H1 (cell line): ENCODE measurements at regions not wholly inside any gene's neighbourhood (a gene's known extent, or its start where the extent isn't known, plus 50 kb on each side); places are given as distances from the start of the nearest gene placed in this dataset.

ENCODE experiments used
- CTCF ChIA-PET: fragments of 300-600 bp; sonication (Branson Sonifier 250); formaldehyde crosslinking; loops from one replicate; lab custom pipeline; 2021; ENCODE audit not compliant: partially characterized antibody; lab: Charles Lee
- POLR2A ChIA-PET: fragments of 300-600 bp; sonication (Branson Sonifier 250); formaldehyde crosslinking; loops from one replicate; lab custom pipeline; 2021; ENCODE audit warnings: inconsistent platforms; ENCODE audit not compliant: partially characterized antibody; lab: Charles Lee
- DNase-seq, 2 experiments: peaks; one replicate each; pipeline versions ENCODE4 v3.0.0 to v3.0.0-alpha.2; 2010 to 2022; ENCODE audit warnings: low spot score in 2 of 2, low read depth in 1 of 2, mixed read lengths in 1 of 2
- FAIRE-seq: peaks from 2 replicates; lab custom pipeline; 2011; peaks lifted over from hg19 to GRCh38; lab: Jason Lieb, UNC
- H2AFZ ChIP-seq: 2 replicates; pipeline ENCODE4 v1.8.1; 2012; ENCODE audit warnings: low read length, inconsistent platforms
- H2AK5ac ChIP-seq: 2 replicates; pipeline ENCODE4 v1.6.1; 2013; ENCODE audit warnings: low read depth, low read length
- H2BK120ac ChIP-seq: replicated peaks from 2 replicates; pipeline ENCODE3; 2013; ENCODE audit warnings: low read depth, low read length, inconsistent platforms
- H2BK12ac ChIP-seq: 2 replicates; pipeline ENCODE4 v1.6.1; 2013; ENCODE audit warnings: low read depth, low read length
- H2BK15ac ChIP-seq: 2 replicates; pipeline ENCODE4 v1.6.1; 2013; ENCODE audit warnings: low read length
- H2BK20ac ChIP-seq: 2 replicates; pipeline ENCODE4 v1.6.1; 2013; ENCODE audit warnings: low read length
- H2BK5ac ChIP-seq: 2 replicates; pipeline ENCODE4 v1.6.1; 2013; ENCODE audit warnings: low read depth, low read length
- H3K14ac ChIP-seq: 2 replicates; pipeline ENCODE4 v1.6.1; 2013; ENCODE audit warnings: inconsistent platforms; ENCODE audit not compliant: insufficient read length
- H3K18ac ChIP-seq: 2 replicates; pipeline ENCODE4 v1.6.1; 2013; ENCODE audit warnings: low read length; ENCODE audit errors: extremely low read depth
- H3K23ac ChIP-seq: 2 replicates; pipeline ENCODE4 v1.6.1; 2013; ENCODE audit warnings: inconsistent platforms; ENCODE audit not compliant: insufficient read length
- H3K23me2 ChIP-seq: 2 replicates; pipeline ENCODE4 v1.6.1; 2013; ENCODE audit warnings: low read depth, low read length
- H3K27ac ChIP-seq: 2 replicates; pipeline ENCODE4 v1.6.1; 2011; ENCODE audit warnings: low read depth, low read length, inconsistent platforms
- H3K27me3 ChIP-seq, 4 experiments: replicated peaks in 1 of 4; 1 replicate in 1 of 4; 2 replicates in 3 of 4; pipeline versions ENCODE4 v1.6.1 to v1.8.1; 2011 to 2013; ENCODE audit warnings: low read length in 3 of 4, mild to moderate bottlenecking in 3 of 4, inconsistent platforms in 2 of 4, mixed read lengths in 2 of 4, moderate library complexity in 1 of 4; ENCODE audit not compliant: control insufficient read depth in 3 of 4, insufficient read depth in 3 of 4; ENCODE audit errors: extremely low read depth in 1 of 4
- H3K36me3 ChIP-seq, 4 experiments: 2 replicates each; pipeline versions ENCODE4 v1.6.1 to v1.8.1; 2011 to 2013; ENCODE audit warnings: mild to moderate bottlenecking in 4 of 4, low read length in 3 of 4, moderate library complexity in 2 of 4, control low read depth in 1 of 4, inconsistent platforms in 1 of 4; ENCODE audit not compliant: insufficient read depth in 4 of 4, control insufficient read depth in 2 of 4
- H3K4ac ChIP-seq: replicated peaks from 2 replicates; pipeline ENCODE3; 2013; ENCODE audit warnings: low read length, low read depth, mixed read lengths, inconsistent platforms; ENCODE audit not compliant: insufficient read length
- H3K4me1 ChIP-seq, 4 experiments: replicated peaks in 1 of 4; 1 replicate in 1 of 4; 2 replicates in 3 of 4; pipeline versions ENCODE4 v1.6.1 to v1.8.1; 2011 to 2013; ENCODE audit warnings: low read length in 3 of 4, inconsistent platforms in 2 of 4, mixed read lengths in 1 of 4; ENCODE audit not compliant: insufficient read depth in 4 of 4, control insufficient read depth in 3 of 4
- H3K4me2 ChIP-seq, 2 experiments: 2 replicates each; pipeline versions ENCODE4 v1.6.1 to v1.8.1; 2011 to 2013; ENCODE audit warnings: low read depth in 2 of 2, low read length in 2 of 2, control low read depth in 1 of 2, inconsistent platforms in 1 of 2, mild to moderate bottlenecking in 1 of 2; ENCODE audit not compliant: insufficient read depth in 1 of 2
- H3K4me3 ChIP-seq, 4 experiments: fragments of 200-600, 300-600 bp in 1 of 4; sonication (generic), shearing (Covaris generic), sonication (Bioruptor Twin) in 1 of 4; 2 replicates each; pipeline versions ENCODE4 v1.5.1 to v1.8.1; 2011 to 2016; ENCODE audit warnings: low read length in 4 of 4, low read depth in 3 of 4, control low read depth in 2 of 4, inconsistent platforms in 2 of 4, mild to moderate bottlenecking in 2 of 4, mixed read lengths in 1 of 4, moderate library complexity in 1 of 4; ENCODE audit not compliant: insufficient read depth in 2 of 4; ENCODE audit errors: extremely low read depth in 1 of 4
- H3K56ac ChIP-seq: replicated peaks from 2 replicates; pipeline ENCODE3; 2013; ENCODE audit warnings: low read depth, mild to moderate bottlenecking, mixed read lengths, low read length, inconsistent platforms; ENCODE audit not compliant: insufficient read length
- H3K79me1 ChIP-seq: 2 replicates; pipeline ENCODE4 v1.6.1; 2013; ENCODE audit warnings: low read depth, low read length, control low read depth
- H3K79me2 ChIP-seq, 2 experiments: 2 replicates each; pipeline versions ENCODE4 v1.6.1 to v1.8.1; 2012 to 2013; ENCODE audit warnings: low read length in 2 of 2, mild to moderate bottlenecking in 2 of 2, inconsistent platforms in 1 of 2; ENCODE audit not compliant: insufficient read depth in 2 of 2, control insufficient read depth in 1 of 2
- H3K9ac ChIP-seq, 4 experiments: replicated peaks in 1 of 4; 1 replicate in 1 of 4; 2 replicates in 3 of 4; pipeline versions ENCODE4 v1.6.1 to v1.8.1; 2011 to 2013; ENCODE audit warnings: low read depth in 3 of 4, low read length in 3 of 4, control low read depth in 2 of 4, mild to moderate bottlenecking in 2 of 4, moderate library complexity in 2 of 4, inconsistent platforms in 1 of 4; ENCODE audit errors: extremely low read depth in 1 of 4
- H3K9me3 ChIP-seq, 2 experiments: 2 replicates each; pipeline versions ENCODE4 v1.6.1 to v1.8.1; 2012 to 2013; ENCODE audit warnings: mild to moderate bottlenecking in 2 of 2, moderate library complexity in 2 of 2, control low read depth in 1 of 2, inconsistent platforms in 1 of 2, low read depth in 1 of 2, low read length in 1 of 2, mixed read lengths in 1 of 2; ENCODE audit not compliant: insufficient read depth in 2 of 2
- H4K20me1 ChIP-seq, 2 experiments: replicated peaks in 1 of 2; 2 replicates each; pipeline versions ENCODE3 to v1.8.1; 2011 to 2013; ENCODE audit warnings: inconsistent platforms in 2 of 2, low read length in 2 of 2, mild to moderate bottlenecking in 1 of 2; ENCODE audit not compliant: insufficient read depth in 2 of 2, control insufficient read depth in 1 of 2
- H4K5ac ChIP-seq: 2 replicates; pipeline ENCODE4 v1.6.1; 2013; ENCODE audit warnings: low read length, low read depth, mixed read lengths, inconsistent platforms; ENCODE audit not compliant: insufficient read length
- H4K8ac ChIP-seq: 2 replicates; pipeline ENCODE4 v1.8.0; 2013; ENCODE audit warnings: mild to moderate bottlenecking, moderate library complexity, low read length, inconsistent platforms; ENCODE audit not compliant: insufficient read depth; ENCODE audit errors: extremely low read depth
- H4K91ac ChIP-seq: replicated peaks from 2 replicates; pipeline ENCODE3; 2013; ENCODE audit warnings: low read length, mixed read lengths, inconsistent platforms; ENCODE audit not compliant: insufficient read length
- BACH1 ChIP-seq: IDR thresholded peaks from 2 replicates; pipeline ENCODE4 v1.6.1; 2012; ENCODE audit warnings: low read length, improper control_type of control experiment
- BRCA1 ChIP-seq: IDR thresholded peaks from 2 replicates; pipeline ENCODE4 v1.6.1; 2012; ENCODE audit warnings: low read depth, low read length, improper control_type of control experiment
- EP300 ChIP-seq, 2 experiments: IDR thresholded peaks; 1 replicate in 1 of 2; 2 replicates in 1 of 2; pipeline ENCODE4 v1.6.1; 2011 to 2012; ENCODE audit warnings: low read depth in 2 of 2, low read length in 2 of 2, mild to moderate bottlenecking in 2 of 2, borderline replicate concordance in 1 of 2, inconsistent platforms in 1 of 2, moderate library complexity in 1 of 2
- JUND ChIP-seq: IDR thresholded peaks from 2 replicates; pipeline ENCODE4 v1.6.1; 2011; ENCODE audit warnings: mild to moderate bottlenecking, improper control_type of control experiment, low read length
- KDM1A ChIP-seq: fragments of 200-600, 300-600 bp; sonication (generic); IDR thresholded peaks from 2 replicates; pipeline ENCODE4 v1.7.1; 2016; ENCODE audit warnings: mild to moderate bottlenecking, low read length, borderline replicate concordance
- RAD21 ChIP-seq, 2 experiments: IDR thresholded peaks in 1 of 2; conservative IDR thresholded peaks in 1 of 2; 2 replicates each; pipeline ENCODE4 v1.6.1; 2011; ENCODE audit warnings: low read depth in 2 of 2, low read length in 2 of 2, improper control_type of control experiment in 1 of 2, inconsistent platforms in 1 of 2, mild to moderate bottlenecking in 1 of 2, moderate library complexity in 1 of 2
- SAP30 ChIP-seq: fragments of 300-600 bp; sonication (generic); IDR thresholded peaks from 2 replicates; pipeline ENCODE4 v1.7.1; 2012; ENCODE audit warnings: low read length, moderate library complexity, mild to moderate bottlenecking, inconsistent platforms; ENCODE audit not compliant: insufficient read depth, insufficient replicate concordance
- SIX5 ChIP-seq: IDR thresholded peaks from 2 replicates; pipeline ENCODE4 v1.6.1; 2011; ENCODE audit warnings: mild to moderate bottlenecking, low read depth, low read length
- TBP ChIP-seq: IDR thresholded peaks from 2 replicates; pipeline ENCODE4 v1.6.1; 2011; ENCODE audit warnings: low read depth, low read length, improper control_type of control experiment
- WGBS, 2 experiments: shearing (Covaris generic) in 1 of 2; methylation state at CpG; one replicate each; pipeline versions ENCODE4 v1.1.6 to v1.1.7; 2013 to 2015; ENCODE audit warnings: low lambda C conversion rate in 2 of 2, mixed read lengths in 2 of 2, inconsistent platforms in 1 of 2, low coverage in 1 of 2, missing lambda C conversion rate in 1 of 2; ENCODE audit not compliant: insufficient replicate concordance in 2 of 2, insufficient coverage in 1 of 2, insufficient read length in 1 of 2; ENCODE audit errors: extremely low coverage in 1 of 2, missing lambda C conversion rate in 1 of 2; 5-methylcytosine and 5-hydroxymethylcytosine counted together
- TF ChIP-seq, protein P1 (sequence below): IDR thresholded peaks from 2 replicates; pipeline ENCODE4 v1.6.1; 2012; ENCODE audit warnings: inconsistent platforms

- ChIA-PET POLR2A (no interaction called here), CTCF (interaction anchor here (0.9 to 1.2 kb wide), 2 partner anchors 32 to 73 kb away, joined by 3 read pairs; no protein-coding TSS in a partner anchor)
- Histone ChIP-seq H4K5ac (no peak overlapping the region), H3K9ac (no peak overlapping the region), H3K56ac (no peak overlapping the region), H3K4me3 (no peak overlapping the region), H3K4me1 (peaks cover 0 to 4% (median 0%) of the 10 kb centered on the region in 4 experiments; a peak in 1 of 7 replicates), H3K14ac (no peak overlapping the region), H2AK5ac (no peak overlapping the region), H4K20me1 (no peaks in the 10 kb centered on the region), H2BK20ac (no peak overlapping the region), H3K23me2 (no peaks in the 10 kb centered on the region), H3K23ac (no peak overlapping the region), H2BK15ac (no peak overlapping the region), H3K36me3 (no peaks in the 10 kb centered on the region), H3K4me2 (no peak overlapping the region), H4K8ac (no peak overlapping the region), H3K27ac (no peak overlapping the region), H3K4ac (no peak overlapping the region), H3K9me3 (no peaks in the 10 kb centered on the region), H2BK120ac (no peak overlapping the region), H2AFZ (0 out of 2 replicates have a peak overlapping the region, but pooled peaks have one; percentile 3), H2BK12ac (no peak overlapping the region), H3K27me3 (no peaks in the 10 kb centered on the region), H4K91ac (no peak overlapping the region), H3K79me2 (no peaks in the 10 kb centered on the region), H2BK5ac (no peak overlapping the region), H3K18ac (no peak overlapping the region), H3K79me1 (no peaks in the 10 kb centered on the region)
- no peak for DNase-seq
- FAIRE-seq = no peak
- 89% methylated on average over 8 of the region's 8 CpGs; no CpG with 5 or more reads in 1 of the 2 experiments for WGBS, 2 experiments
- no peak for TF ChIP-seq KDM1A
- TF ChIP-seq, protein P1, sequence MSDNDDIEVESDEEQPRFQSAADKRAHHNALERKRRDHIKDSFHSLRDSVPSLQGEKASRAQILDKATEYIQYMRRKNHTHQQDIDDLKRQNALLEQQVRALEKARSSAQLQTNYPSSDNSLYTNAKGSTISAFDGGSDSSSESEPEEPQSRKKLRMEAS = no peak
- no peak for TF ChIP-seq EP300 (IDR thresholded peaks at IDR 0.05; ENCODE audit: borderline replicate concordance in 1 of 2, low read depth in 2 of 2, low read length in 2 of 2)
- no peak for TF ChIP-seq JUND
- no peak for TF ChIP-seq SAP30
- TF ChIP-seq SIX5 = no peak
- TF ChIP-seq BRCA1 = no peak
- no peak for TF ChIP-seq BACH1
- TF ChIP-seq RAD21 (IDR thresholded peaks at IDR 0.05 in 1 of 2, conservative IDR thresholded peaks at IDR 0.05 in 1 of 2; ENCODE audit: low read depth in 2 of 2, low read length in 2 of 2) = no peak
- no peak for TF ChIP-seq TBP
Observed at GRCh38 chr4:54913751-54914526, 211.5 kb downstream of the KDR start.
